ENCODE measurements at regions not wholly inside any gene's neighbourhood (a gene's known extent, or its start where the extent isn't known, plus 50 kb on each side); places are given as distances from the start of the nearest gene placed in this dataset.

GRCh38 chr15:93861956-93862741 lies 369.2 kb upstream of the MCTP2 start (continued):
- TF ChIP-seq ELF1 (IDR thresholded peaks at IDR 0.05; ENCODE audit: borderline replicate concordance, low read depth): no peak
- TF ChIP-seq CTCF (IDR thresholded peaks at IDR 0.05 in 2 of 3, conservative IDR thresholded peaks at IDR 0.05 in 1 of 3; ENCODE audit: borderline replicate concordance in 1 of 3, insufficient read depth in 1 of 3, low read depth in 2 of 3, low read length in 2 of 3): no peak
- no peak for TF ChIP-seq EZH2 (IDR thresholded peaks at IDR 0.05)
- no peak for TF ChIP-seq ZBTB33 (IDR thresholded peaks at IDR 0.05; ENCODE audit: extremely low read depth, insufficient replicate concordance, low read length)
- no peak for TF ChIP-seq TCF7L2 (IDR thresholded peaks at IDR 0.05; ENCODE audit: borderline replicate concordance, extremely low read depth, insufficient read depth, insufficient read length)

GRCh38 chr15:93861413-93861812 lies 369.9 kb upstream of the MCTP2 start:
- no TSS peak for BruUV-seq (replicated peaks)
- POLR2A ChIA-PET: no interaction called here
- no peak for ATAC-seq

More at GRCh38 chr15:93861413-93861812, 369.9 kb upstream of the MCTP2 start:
- H3K36me3 ChIP-seq (ENCODE audit: control insufficient read depth in 1 of 2, insufficient read depth in 2 of 2, low read length in 2 of 2): no peaks in the 10 kb centered on the region
- no peaks in the 10 kb centered on the region for H3K9me2 ChIP-seq (ENCODE audit: insufficient read depth)
- ChIA-PET CTCF (no interaction called here), RAD21 (ENCODE audit: low non-redundant PET in 1 of 2, low total read pairs in 2 of 2, uncharacterized antibody in 2 of 2, unreplicated experiment in 2 of 2) (no interaction called here)
- intact Hi-C loops (cut with micrococcal nuclease): no loop called here
- H2AFZ ChIP-seq (ENCODE audit: low read depth, low read length, poor library complexity, severe bottlenecking): no peak overlapping the region
- H3K4me3 ChIP-seq (replicated peaks in 1 of 2; ENCODE audit: low read depth in 1 of 2, low read length in 2 of 2): no peak overlapping the region
- no peak for DNase-seq (ENCODE audit: low read depth, low spot score)
- H4K20me1 ChIP-seq (ENCODE audit: insufficient read depth): no peaks in the 10 kb centered on the region
- no peaks in the 10 kb centered on the region for H3K79me2 ChIP-seq (ENCODE audit: insufficient read depth, low read length)
- H3K4me2 ChIP-seq (ENCODE audit: low read length): no peak overlapping the region
- no peaks in the 10 kb centered on the region for H3K27me3 ChIP-seq (ENCODE audit: insufficient read depth, low read length)
- H3K4me1 ChIP-seq (ENCODE audit: control insufficient read depth in 1 of 2, insufficient read depth in 2 of 2, low read length in 2 of 2): no peaks in the 10 kb centered on the region
- TF ChIP-seq EZH2phosphoT487 (IDR thresholded peaks at IDR 0.05; ENCODE audit: borderline replicate concordance) (no peak), YY1 (IDR thresholded peaks at IDR 0.05; ENCODE audit: extremely low read depth, insufficient replicate concordance, low read depth, low read length) (no peak), POLR2AphosphoS5 (IDR thresholded peaks at IDR 0.05; ENCODE audit: low read depth, low read length) (no peak), SRF (IDR thresholded peaks at IDR 0.05; ENCODE audit: low read depth) (no peak), MAX (IDR thresholded peaks at IDR 0.05) (no peak), EGR1 (IDR thresholded peaks at IDR 0.05; ENCODE audit: low read depth) (no peak), CEBPB (IDR thresholded peaks at IDR 0.05; ENCODE audit: low read depth) (no peak), RAD21 (IDR thresholded peaks at IDR 0.05; ENCODE audit: low read depth) (no peak), SIN3A (IDR thresholded peaks at IDR 0.05; ENCODE audit: low read depth) (no peak), ZFX (IDR thresholded peaks at IDR 0.05) (no peak), POLR2A (IDR thresholded peaks at IDR 0.05; ENCODE audit: borderline replicate concordance, extremely low read depth, insufficient read depth, insufficient read length) (no peak), EZH2 (IDR thresholded peaks at IDR 0.05) (no peak), TCF7L2 (IDR thresholded peaks at IDR 0.05; ENCODE audit: borderline replicate concordance, extremely low read depth, insufficient read depth, insufficient read length) (no peak), CTCF (IDR thresholded peaks at IDR 0.05 in 2 of 3, conservative IDR thresholded peaks at IDR 0.05 in 1 of 3; ENCODE audit: borderline replicate concordance in 1 of 3, insufficient read depth in 1 of 3, low read depth in 2 of 3, low read length in 2 of 3) (no peak)
- H3K9me3 ChIP-seq (ENCODE audit: control insufficient read depth in 1 of 2, insufficient read depth in 1 of 2, low read depth in 1 of 2, low read length in 2 of 2): peaks cover 0 to 11% of the 10 kb centered on the region in 2 experiments; a peak in 1 of 4 replicates
- H3K27ac ChIP-seq (ENCODE audit: low read depth, low read length): no peak overlapping the region
- no peak overlapping the region for H3K9ac ChIP-seq (ENCODE audit: low read length)
